ENCODE measurements at regions not wholly inside any gene's neighbourhood (a gene's known extent, or its start where the extent isn't known, plus 50 kb on each side); places are given as distances from the start of the nearest gene placed in this dataset.

DNA sequence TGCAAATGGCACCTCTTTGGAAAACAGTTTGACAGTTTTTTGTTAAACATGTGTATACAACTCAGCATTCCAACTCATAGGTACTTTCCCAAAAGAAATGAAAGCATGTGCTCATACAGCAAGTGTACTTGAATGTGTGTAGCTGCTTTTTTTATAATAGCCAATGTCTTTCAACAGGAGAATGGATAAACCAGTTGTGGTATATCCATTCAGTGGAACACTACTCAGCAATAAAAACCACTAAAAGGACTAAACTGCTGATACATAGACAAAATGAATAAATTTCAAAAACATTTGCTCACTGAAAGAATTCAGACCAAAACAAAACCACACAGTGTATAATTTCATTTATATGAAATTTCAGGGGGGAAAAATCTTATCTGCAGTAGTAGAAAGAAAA is 267.3 kb downstream of the NR2F1-AS1 start:
- TF ChIP-seq, protein P1, sequence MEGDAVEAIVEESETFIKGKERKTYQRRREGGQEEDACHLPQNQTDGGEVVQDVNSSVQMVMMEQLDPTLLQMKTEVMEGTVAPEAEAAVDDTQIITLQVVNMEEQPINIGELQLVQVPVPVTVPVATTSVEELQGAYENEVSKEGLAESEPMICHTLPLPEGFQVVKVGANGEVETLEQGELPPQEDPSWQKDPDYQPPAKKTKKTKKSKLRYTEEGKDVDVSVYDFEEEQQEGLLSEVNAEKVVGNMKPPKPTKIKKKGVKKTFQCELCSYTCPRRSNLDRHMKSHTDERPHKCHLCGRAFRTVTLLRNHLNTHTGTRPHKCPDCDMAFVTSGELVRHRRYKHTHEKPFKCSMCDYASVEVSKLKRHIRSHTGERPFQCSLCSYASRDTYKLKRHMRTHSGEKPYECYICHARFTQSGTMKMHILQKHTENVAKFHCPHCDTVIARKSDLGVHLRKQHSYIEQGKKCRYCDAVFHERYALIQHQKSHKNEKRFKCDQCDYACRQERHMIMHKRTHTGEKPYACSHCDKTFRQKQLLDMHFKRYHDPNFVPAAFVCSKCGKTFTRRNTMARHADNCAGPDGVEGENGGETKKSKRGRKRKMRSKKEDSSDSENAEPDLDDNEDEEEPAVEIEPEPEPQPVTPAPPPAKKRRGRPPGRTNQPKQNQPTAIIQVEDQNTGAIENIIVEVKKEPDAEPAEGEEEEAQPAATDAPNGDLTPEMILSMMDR (IDR thresholded peaks at IDR 0.05): no peak
- H3K9me3 ChIP-seq: peaks cover 3% of the 10 kb centered on the region
- no peaks in the 10 kb centered on the region for H3K4me1 ChIP-seq
- no peak overlapping the region for H3K4me3 ChIP-seq
- no peaks in the 10 kb centered on the region for H3K36me3 ChIP-seq (ENCODE audit: insufficient read depth in 1 of 2, low read depth in 1 of 2)
- no peak for ATAC-seq
- DNase-seq: no peak
- no peaks in the 10 kb centered on the region for H3K27me3 ChIP-seq (ENCODE audit: insufficient read depth in 3 of 3, low read length in 2 of 3)
- intact Hi-C loops (cut with DNase I): no loop called here
- H3K27ac ChIP-seq: no peak overlapping the region

DNA sequence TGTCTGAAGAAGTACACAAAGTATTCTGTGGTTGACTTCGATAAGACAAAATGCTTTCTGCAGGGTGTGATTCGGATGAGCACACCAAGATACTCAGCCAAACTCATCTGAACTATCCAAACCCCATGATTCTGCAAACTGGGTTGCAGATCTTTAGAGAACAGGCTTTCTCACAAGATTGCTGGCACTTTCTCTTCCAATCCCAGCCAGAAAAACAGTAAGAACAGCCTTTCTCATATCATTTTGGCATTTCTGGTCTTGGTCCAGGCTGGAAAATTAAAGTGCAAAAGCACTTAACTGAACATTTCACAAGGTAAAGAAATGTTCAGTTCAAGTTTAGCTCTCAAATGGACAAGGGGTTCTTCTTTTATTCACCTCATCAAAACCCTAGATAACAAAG is 269.1 kb downstream of the NR2F1-AS1 start:
- Histone ChIP-seq H3K36me3 (ENCODE audit: insufficient read depth in 1 of 2, low read depth in 1 of 2) (no peaks in the 10 kb centered on the region), H3K27ac (no peak overlapping the region), H3K27me3 (ENCODE audit: insufficient read depth in 3 of 3, low read length in 2 of 3) (no peaks in the 10 kb centered on the region), H3K9me3 (peaks cover 3% of the 10 kb centered on the region), H3K4me1 (no peaks in the 10 kb centered on the region), H3K4me3 (no peak overlapping the region)
- intact Hi-C loops (cut with DNase I): no loop called here
- DNase-seq (no peak), ATAC-seq (no peak)
- WGBS, 3 donors: 30 to 63% (median 41%) methylated on average over 2 of the region's 2 CpGs
- TF ChIP-seq, protein P1 (IDR thresholded peaks at IDR 0.05): no peak

DNA sequence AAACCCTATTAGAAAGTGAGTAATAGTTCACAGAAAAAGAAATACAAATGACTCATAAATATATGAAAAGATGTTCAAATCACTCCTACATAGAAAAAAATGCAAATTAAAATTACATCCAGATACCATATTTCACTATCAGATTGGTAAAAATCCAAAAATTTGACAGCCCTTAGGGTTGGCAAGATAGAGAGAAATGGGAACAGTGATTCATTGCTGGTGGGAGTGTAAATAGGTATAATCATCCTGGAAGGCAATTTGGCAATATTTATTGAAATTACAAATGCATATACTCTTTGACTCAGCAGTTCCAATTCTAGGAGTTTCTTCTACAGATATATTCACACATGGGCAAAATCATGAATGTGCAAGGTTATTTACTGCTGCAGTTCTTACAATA is 273.5 kb downstream of the NR2F1-AS1 start:
- H3K27ac ChIP-seq: no peak overlapping the region
- H3K27me3 ChIP-seq (ENCODE audit: insufficient read depth in 3 of 3, low read length in 2 of 3): no peaks in the 10 kb centered on the region
- ATAC-seq (no peak), DNase-seq (no peak)
- H3K36me3 ChIP-seq (ENCODE audit: insufficient read depth in 1 of 2, low read depth in 1 of 2): no peaks in the 10 kb centered on the region
- no peaks in the 10 kb centered on the region for H3K9me3 ChIP-seq
- no peaks in the 10 kb centered on the region for H3K4me1 ChIP-seq
- TF ChIP-seq, protein P1 (IDR thresholded peaks at IDR 0.05): no peak
- no peak overlapping the region for H3K4me3 ChIP-seq
- intact Hi-C loops (cut with DNase I): no loop called here

DNA sequence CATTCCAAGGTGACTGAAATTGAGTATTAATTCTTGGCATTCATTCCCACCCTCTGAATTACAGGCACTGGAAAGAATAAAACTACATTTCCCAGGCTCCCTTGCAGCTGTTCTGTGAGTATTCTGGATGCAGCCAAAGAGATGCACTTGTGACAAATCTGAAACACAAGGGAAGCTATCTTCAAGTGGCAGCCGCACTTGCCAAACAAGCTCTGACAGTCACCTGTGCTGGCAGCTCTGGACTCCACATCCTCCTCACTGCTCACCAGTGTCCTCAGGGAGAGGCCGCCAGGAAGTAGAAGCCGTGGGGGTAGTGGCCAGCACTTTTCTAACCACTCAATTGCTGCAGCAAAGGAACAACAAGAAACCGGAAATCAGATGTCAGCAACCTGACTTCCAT is 275.0 kb downstream of the NR2F1-AS1 start:
- ATAC-seq (no peak), DNase-seq (no peak)
- Histone ChIP-seq H3K4me3 (no peak overlapping the region), H3K9me3 (no peaks in the 10 kb centered on the region), H3K27ac (no peak overlapping the region), H3K36me3 (ENCODE audit: insufficient read depth in 1 of 2, low read depth in 1 of 2) (no peaks in the 10 kb centered on the region), H3K4me1 (no peaks in the 10 kb centered on the region), H3K27me3 (ENCODE audit: insufficient read depth in 3 of 3, low read length in 2 of 3) (no peaks in the 10 kb centered on the region)
- TF ChIP-seq, protein P1 (IDR thresholded peaks at IDR 0.05): no peak
- WGBS, 3 donors: 40 to 44% (median 42%) methylated on average over 4 of the region's 4 CpGs
- intact Hi-C loops (cut with DNase I): no loop called here

DNA sequence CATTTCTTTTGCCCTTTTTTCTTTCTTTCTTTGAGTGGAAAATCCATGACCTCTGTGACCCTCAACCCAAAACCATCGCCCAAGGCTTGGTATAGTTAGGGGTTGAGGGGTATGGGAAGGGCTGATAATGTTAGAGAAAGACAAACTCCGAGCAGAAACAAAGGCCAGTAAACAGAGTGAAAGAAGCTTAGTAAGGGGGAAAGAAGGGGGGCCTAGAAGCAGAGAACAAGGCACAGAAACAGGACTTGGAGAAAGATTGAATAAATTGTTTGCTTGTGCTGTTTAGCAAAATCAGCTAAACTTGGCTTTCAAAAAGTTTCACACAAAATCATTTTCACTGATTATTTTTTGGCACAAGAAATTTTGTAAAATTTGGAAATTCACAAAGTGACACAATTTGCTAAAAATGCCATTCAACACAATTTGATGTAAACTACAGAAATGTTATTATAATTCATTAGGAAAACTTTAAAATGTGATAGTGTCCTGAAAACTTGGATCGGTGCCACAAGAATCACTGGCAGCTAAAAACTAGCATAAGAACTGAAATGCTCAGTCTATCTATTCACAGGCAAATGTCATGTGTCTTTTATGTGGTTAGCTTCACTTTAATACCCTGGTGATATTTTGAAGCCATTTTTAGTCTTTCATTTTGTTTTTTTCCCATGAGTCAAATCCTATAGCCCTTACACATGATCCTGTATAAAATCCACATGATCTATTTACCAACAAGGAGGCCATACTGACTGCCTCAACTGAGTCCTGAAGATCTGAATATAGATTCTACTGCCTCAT is 276.4 kb downstream of the NR2F1-AS1 start:
- ATAC-seq: no peak
- H3K36me3 ChIP-seq (ENCODE audit: insufficient read depth in 1 of 2, low read depth in 1 of 2): no peaks in the 10 kb centered on the region

More for the DNA sequence above, 276.4 kb downstream of the NR2F1-AS1 start:
- Histone ChIP-seq H3K27ac (no peak overlapping the region), H3K9me3 (no peaks in the 10 kb centered on the region), H3K27me3 (ENCODE audit: insufficient read depth in 3 of 3, low read length in 2 of 3) (no peaks in the 10 kb centered on the region), H3K4me3 (no peak overlapping the region), H3K4me1 (no peaks in the 10 kb centered on the region)
- intact Hi-C loops (cut with DNase I): no loop called here
- 66 to 70% (median 68%) methylated on average over 3 of the region's 3 CpGs for WGBS, 3 donors
- TF ChIP-seq, protein P1 (IDR thresholded peaks at IDR 0.05): no peak
- no peak for DNase-seq
